ENCODE measurements at regions not wholly inside any gene's neighbourhood (a gene's known extent, or its start where the extent isn't known, plus 50 kb on each side); places are given as distances from the start of the nearest gene placed in this dataset.

DNA sequence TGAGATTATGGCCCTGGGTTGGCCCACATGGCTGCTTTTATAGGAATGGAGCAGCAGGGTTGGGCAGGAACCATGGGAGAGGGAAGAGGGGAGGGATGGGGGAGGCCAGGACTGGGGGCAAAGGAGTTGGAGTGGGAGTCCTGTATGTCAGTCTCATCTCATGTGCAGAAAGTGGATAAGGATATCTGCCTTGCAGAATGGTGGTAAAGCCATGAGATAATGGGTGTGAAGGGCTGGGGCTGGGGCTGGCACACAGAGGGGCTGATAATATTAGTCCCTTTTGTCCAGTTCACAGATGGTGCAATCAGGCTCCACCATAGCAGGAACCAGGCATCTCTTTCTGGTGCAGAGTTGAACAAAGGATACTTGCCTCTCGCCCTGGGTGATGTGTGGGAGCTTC lies 101.3 kb downstream of the MRM1 start:
- DNase-seq (ENCODE audit: low spot score in 2 of 2, unreplicated experiment in 2 of 2) = no peak
- H3K4me1 Mint-ChIP-seq = no peaks in the 10 kb centered on the region
- H3K27ac Mint-ChIP-seq = no peak overlapping the region
- no peaks in the 10 kb centered on the region for H3K36me3 Mint-ChIP-seq
- TF ChIP-seq, protein P1, sequence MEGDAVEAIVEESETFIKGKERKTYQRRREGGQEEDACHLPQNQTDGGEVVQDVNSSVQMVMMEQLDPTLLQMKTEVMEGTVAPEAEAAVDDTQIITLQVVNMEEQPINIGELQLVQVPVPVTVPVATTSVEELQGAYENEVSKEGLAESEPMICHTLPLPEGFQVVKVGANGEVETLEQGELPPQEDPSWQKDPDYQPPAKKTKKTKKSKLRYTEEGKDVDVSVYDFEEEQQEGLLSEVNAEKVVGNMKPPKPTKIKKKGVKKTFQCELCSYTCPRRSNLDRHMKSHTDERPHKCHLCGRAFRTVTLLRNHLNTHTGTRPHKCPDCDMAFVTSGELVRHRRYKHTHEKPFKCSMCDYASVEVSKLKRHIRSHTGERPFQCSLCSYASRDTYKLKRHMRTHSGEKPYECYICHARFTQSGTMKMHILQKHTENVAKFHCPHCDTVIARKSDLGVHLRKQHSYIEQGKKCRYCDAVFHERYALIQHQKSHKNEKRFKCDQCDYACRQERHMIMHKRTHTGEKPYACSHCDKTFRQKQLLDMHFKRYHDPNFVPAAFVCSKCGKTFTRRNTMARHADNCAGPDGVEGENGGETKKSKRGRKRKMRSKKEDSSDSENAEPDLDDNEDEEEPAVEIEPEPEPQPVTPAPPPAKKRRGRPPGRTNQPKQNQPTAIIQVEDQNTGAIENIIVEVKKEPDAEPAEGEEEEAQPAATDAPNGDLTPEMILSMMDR (IDR thresholded peaks at IDR 0.05; ENCODE audit: unreplicated experiment) = no peak
- peaks cover 87% of the 10 kb centered on the region for H3K27me3 Mint-ChIP-seq (ENCODE audit: low read depth)
- no peak overlapping the region for H3K4me3 Mint-ChIP-seq
- H3K9me3 Mint-ChIP-seq = no peaks in the 10 kb centered on the region

DNA sequence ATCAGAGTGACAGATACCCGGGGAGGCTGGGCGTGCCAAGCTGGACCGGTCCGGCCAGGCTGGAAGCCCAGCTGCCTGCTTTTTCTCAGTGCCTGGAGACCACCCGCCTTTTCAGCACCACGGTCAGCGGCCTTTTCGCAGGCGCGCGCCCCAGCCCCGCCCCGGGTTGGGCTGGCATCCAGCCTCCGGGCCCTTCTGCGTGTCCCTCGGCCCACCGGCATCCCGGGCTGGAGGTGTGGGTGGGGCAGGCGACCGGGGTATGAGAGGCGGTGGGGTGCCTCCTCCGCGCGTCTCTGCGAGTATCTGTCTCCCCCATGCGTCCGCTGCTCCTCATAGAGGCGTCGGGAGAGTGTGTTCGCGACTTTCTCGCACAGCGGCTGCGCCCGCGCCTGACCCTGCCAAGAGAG lies 102.5 kb downstream of the MRM1 start:
- Mint-ChIP-seq H3K9me3 (no peaks in the 10 kb centered on the region), H3K4me3 (no peak overlapping the region), H3K36me3 (no peaks in the 10 kb centered on the region), H3K27ac (no peak overlapping the region), H3K4me1 (no peaks in the 10 kb centered on the region), H3K27me3 (ENCODE audit: low read depth) (peaks cover 81% of the 10 kb centered on the region)
- TF ChIP-seq, protein P1 (IDR thresholded peaks at IDR 0.05; ENCODE audit: unreplicated experiment) = no peak
- peak; percentile 77 to 92 for DNase-seq (ENCODE audit: low spot score in 2 of 2, unreplicated experiment in 2 of 2)

DNA sequence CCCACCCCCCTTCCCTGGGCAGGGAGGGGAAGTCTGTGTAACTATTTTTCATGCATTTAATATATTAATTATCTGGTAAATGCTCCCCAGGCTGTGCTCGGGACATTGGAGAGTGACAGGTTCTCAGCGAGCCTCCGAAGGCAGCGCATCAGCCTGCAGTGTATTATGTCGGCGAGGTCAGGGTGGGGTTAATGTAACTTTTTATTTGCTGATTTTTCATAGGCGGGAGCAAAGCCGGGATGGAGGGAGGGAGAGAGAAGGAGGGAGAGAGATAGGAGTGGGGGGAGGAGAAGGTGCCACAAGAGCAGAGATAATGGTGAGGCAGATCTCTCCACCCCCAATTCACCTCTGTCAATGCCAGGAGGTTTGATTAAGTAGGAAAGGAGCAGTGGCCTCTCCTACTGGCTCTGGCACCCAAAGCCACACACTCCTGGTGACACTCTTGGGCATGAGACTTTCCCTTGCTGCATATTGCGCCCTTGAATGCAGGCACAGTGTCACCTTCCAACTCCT lies 104.0 kb downstream of the MRM1 start:
- no peak overlapping the region for H3K27ac Mint-ChIP-seq
- peaks cover 78% of the 10 kb centered on the region for H3K27me3 Mint-ChIP-seq (ENCODE audit: low read depth)
- H3K4me3 Mint-ChIP-seq = no peak overlapping the region
- DNase-seq (ENCODE audit: low spot score in 2 of 2, unreplicated experiment in 2 of 2) = no peak
- no peaks in the 10 kb centered on the region for H3K4me1 Mint-ChIP-seq
- TF ChIP-seq, protein P1 (IDR thresholded peaks at IDR 0.05; ENCODE audit: unreplicated experiment) = no peak
- H3K9me3 Mint-ChIP-seq = no peaks in the 10 kb centered on the region
- no peaks in the 10 kb centered on the region for H3K36me3 Mint-ChIP-seq

DNA sequence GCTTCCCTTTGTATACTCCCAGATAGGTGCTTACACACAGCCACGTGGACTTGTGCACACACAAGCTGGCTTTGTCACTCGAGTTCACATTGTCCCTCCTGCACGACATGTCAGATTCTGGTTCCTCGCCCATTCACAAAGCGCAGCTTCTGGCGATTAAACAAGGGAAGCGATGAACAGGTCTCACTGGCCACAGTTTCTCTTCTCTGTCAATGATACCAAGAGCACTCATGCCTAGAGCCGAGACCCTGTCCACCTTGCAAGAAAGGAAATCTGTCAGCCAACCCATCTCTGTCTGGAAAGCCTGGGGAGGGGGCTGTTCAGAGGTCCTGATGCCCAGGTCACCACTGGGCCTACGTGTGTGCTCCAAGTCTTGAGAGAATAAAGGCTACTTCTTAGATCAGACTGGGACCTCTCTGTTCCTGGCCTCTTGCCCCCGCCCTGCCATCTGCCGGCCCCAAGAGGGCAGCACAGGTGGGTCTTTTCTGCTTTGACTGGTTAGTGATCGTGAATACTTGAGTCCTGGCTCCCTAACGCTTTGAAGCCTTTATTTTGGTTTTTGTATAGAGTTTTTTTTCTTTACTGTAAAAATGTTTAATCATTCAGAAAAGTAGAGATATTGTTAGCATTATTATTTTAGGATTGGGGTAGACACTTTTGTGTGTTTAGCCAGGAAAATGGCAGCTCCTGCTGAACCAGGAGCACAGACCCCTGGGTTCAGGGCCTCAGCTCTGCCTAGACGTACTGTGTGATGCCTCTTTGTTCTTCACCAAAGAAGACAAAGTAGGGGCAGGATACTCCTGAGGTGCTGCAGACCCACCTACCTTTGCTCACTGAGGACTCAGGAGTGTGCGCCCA lies 104.7 kb downstream of the MRM1 start:
- no peaks in the 10 kb centered on the region for H3K9me3 Mint-ChIP-seq
- no peak overlapping the region for H3K27ac Mint-ChIP-seq
- H3K36me3 Mint-ChIP-seq = no peaks in the 10 kb centered on the region
- no peak for DNase-seq (ENCODE audit: low spot score in 2 of 2, unreplicated experiment in 2 of 2)
- H3K27me3 Mint-ChIP-seq (ENCODE audit: low read depth) = peaks cover 74% of the 10 kb centered on the region
- TF ChIP-seq, protein P1 (IDR thresholded peaks at IDR 0.05; ENCODE audit: unreplicated experiment) = peak; percentile 40
- H3K4me3 Mint-ChIP-seq = no peak overlapping the region
- H3K4me1 Mint-ChIP-seq = no peaks in the 10 kb centered on the region

DNA sequence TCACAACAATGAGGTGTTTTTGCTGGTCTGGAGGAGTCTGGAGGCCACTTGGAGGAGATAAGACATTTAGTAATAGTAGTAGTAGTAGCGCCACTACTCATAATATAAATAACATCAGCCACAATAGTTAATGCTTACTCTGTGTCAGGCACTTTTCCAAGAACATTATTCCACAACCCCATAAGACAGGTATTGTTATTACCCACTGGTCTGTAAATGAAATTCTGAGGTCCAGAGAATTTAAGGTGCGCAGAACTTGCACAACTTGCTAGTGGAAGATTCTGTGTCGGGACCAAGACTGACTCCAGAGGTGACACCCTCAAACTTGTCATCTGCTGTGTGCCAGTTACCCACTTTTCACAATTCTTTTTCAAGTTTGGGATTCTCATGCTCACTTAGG lies 106.5 kb downstream of the MRM1 start:
- DNase-seq (ENCODE audit: low spot score in 2 of 2, unreplicated experiment in 2 of 2) = no peak
- no peak overlapping the region for H3K27ac Mint-ChIP-seq
- H3K36me3 Mint-ChIP-seq = no peaks in the 10 kb centered on the region
- no peaks in the 10 kb centered on the region for H3K4me1 Mint-ChIP-seq
- H3K4me3 Mint-ChIP-seq = no peak overlapping the region
- no peaks in the 10 kb centered on the region for H3K9me3 Mint-ChIP-seq
- H3K27me3 Mint-ChIP-seq (ENCODE audit: low read depth) = peaks cover 72% of the 10 kb centered on the region
- TF ChIP-seq, protein P1 (IDR thresholded peaks at IDR 0.05; ENCODE audit: unreplicated experiment) = no peak

All from mesothelial cell of epicardium (in vitro differentiated cells).